Fibroblast of the conjunctiva (primary cell): ENCODE measurements at regions not wholly inside any gene's neighbourhood (a gene's known extent, or its start where the extent isn't known, plus 50 kb on each side); places are given as distances from the start of the nearest gene placed in this dataset.
"Not testable (repeated sequence)": the region's sequence is repeated elsewhere in the genome, so short reads cannot be mapped to it uniquely, and the experiment has no call there.

ENCODE experiments used
- DNase-seq: peaks from one replicate; pipeline ENCODE4 v3.0.0-alpha.2; 2010; ENCODE audit warnings: low read depth

- DNase-seq, result no peak
Observed at GRCh38 chr5:60488466-60489130, 211.4 kb downstream of the DEPDC1B start.

- DNase-seq, result no peak
Observed at GRCh38 chr5:60487885-60488442, 212.0 kb downstream of the DEPDC1B start.

GRCh38 chr5:60487476-60487875 is 212.5 kb downstream of the DEPDC1B start:
- DNase-seq, result no peak

- no peak for DNase-seq
Observed at GRCh38 chr5:60485361-60485760, 214.6 kb downstream of the DEPDC1B start.

- DNase-seq, result no peak
Observed at GRCh38 chr5:60483050-60483449, 216.9 kb downstream of the DEPDC1B start.

- no peak for DNase-seq
Observed at GRCh38 chr5:60482301-60482700, 217.7 kb downstream of the DEPDC1B start.

- no peak for DNase-seq
Observed at GRCh38 chr5:60479542-60479941, 220.4 kb downstream of the DEPDC1B start.

- DNase-seq, result no peak
Observed at GRCh38 chr5:60477849-60478248, 222.1 kb downstream of the DEPDC1B start.

GRCh38 chr5:60473654-60474053 is 226.3 kb downstream of the DEPDC1B start:
- no peak for DNase-seq

GRCh38 chr5:60473027-60473426 is 226.9 kb downstream of the DEPDC1B start:
- DNase-seq, result not testable (repeated sequence)

- DNase-seq, result no peak
Observed at GRCh38 chr5:60470881-60471280, 229.1 kb downstream of the DEPDC1B start.

- DNase-seq, result no peak
Observed at GRCh38 chr5:60469286-60469685, 230.7 kb downstream of the DEPDC1B start.

GRCh38 chr5:60463179-60463868 is 236.6 kb downstream of the DEPDC1B start:
- DNase-seq, result no peak

- DNase-seq, result no peak
Observed at GRCh38 chr5:60458666-60459065, 241.3 kb downstream of the DEPDC1B start.

GRCh38 chr5:60457233-60457632 is 242.7 kb downstream of the DEPDC1B start:
- no peak for DNase-seq

GRCh38 chr5:60455589-60455988 is 244.4 kb downstream of the DEPDC1B start:
- DNase-seq, result no peak

- DNase-seq, result not testable (repeated sequence)
Observed at GRCh38 chr5:60454277-60454676, 245.7 kb downstream of the DEPDC1B start.

- DNase-seq, result no peak
Observed at GRCh38 chr5:60453186-60453976, 246.6 kb downstream of the DEPDC1B start.

GRCh38 chr5:60448600-60448999 is 251.4 kb downstream of the DEPDC1B start:
- DNase-seq, result no peak

- no peak for DNase-seq
Observed at GRCh38 chr5:60447488-60447920, 252.5 kb downstream of the DEPDC1B start.

- DNase-seq, result no peak
Observed at GRCh38 chr5:60446917-60447316, 253.0 kb downstream of the DEPDC1B start.

- DNase-seq, result no peak
Observed at GRCh38 chr5:60445921-60446320, 254.0 kb downstream of the DEPDC1B start.

GRCh38 chr5:60445427-60445826 is 254.5 kb downstream of the DEPDC1B start:
- DNase-seq, result no peak
